Sigmoid colon (tissue), 3 donors: ENCODE measurements at regions not wholly inside any gene's neighbourhood (a gene's known extent, or its start where the extent isn't known, plus 50 kb on each side); places are given as distances from the start of the nearest gene placed in this dataset.

Experiments used
- POLR2A ChIP-seq, 2 donors: fragments of 450-650 bp; IDR thresholded peaks; one replicate each; pipeline ENCODE4 v1.6.1; 2016; ENCODE audit warnings: antibody characterized with exemption in 2 of 2, mild to moderate bottlenecking in 2 of 2, moderate library complexity in 2 of 2
- TF ChIP-seq, protein P1 (sequence below), 4 experiments: fragments of 450-650 bp in 3 of 4; fragments of 200-600 bp in 1 of 4; IDR thresholded peaks; one replicate each; pipeline ENCODE4 v1.5.1; 2016 to 2019; ENCODE audit warnings: antibody characterized with exemption in 4 of 4, mild to moderate bottlenecking in 3 of 4, moderate library complexity in 2 of 4

DNA sequence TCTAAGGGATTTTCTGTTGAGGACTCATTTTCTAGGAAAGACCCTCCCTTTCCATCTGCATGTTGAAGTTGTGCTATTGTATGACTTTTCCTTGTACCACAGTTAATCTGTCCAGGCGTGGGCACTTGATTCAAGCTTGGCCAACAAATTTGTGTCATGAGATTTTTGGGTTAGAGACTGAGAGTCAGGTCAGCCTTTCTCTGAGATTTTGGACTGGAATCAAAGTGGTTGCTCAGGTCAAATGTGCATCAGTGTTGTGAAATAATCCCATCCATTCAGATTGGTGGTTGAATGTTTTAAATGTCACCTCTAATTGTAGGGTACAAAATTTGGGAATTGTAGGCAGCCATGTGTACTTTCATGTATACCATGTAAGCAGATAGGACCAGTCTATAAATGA, 545.2 kb upstream of the IGFBP7 start:
- TF ChIP-seq, protein P1, sequence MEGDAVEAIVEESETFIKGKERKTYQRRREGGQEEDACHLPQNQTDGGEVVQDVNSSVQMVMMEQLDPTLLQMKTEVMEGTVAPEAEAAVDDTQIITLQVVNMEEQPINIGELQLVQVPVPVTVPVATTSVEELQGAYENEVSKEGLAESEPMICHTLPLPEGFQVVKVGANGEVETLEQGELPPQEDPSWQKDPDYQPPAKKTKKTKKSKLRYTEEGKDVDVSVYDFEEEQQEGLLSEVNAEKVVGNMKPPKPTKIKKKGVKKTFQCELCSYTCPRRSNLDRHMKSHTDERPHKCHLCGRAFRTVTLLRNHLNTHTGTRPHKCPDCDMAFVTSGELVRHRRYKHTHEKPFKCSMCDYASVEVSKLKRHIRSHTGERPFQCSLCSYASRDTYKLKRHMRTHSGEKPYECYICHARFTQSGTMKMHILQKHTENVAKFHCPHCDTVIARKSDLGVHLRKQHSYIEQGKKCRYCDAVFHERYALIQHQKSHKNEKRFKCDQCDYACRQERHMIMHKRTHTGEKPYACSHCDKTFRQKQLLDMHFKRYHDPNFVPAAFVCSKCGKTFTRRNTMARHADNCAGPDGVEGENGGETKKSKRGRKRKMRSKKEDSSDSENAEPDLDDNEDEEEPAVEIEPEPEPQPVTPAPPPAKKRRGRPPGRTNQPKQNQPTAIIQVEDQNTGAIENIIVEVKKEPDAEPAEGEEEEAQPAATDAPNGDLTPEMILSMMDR (IDR thresholded peaks at IDR 0.05) = no peak
- TF ChIP-seq POLR2A (IDR thresholded peaks at IDR 0.05) = no peak
